Astrocyte of the hippocampus (primary cell): ENCODE measurements at regions not wholly inside any gene's neighbourhood (a gene's known extent, or its start where the extent isn't known, plus 50 kb on each side); places are given as distances from the start of the nearest gene placed in this dataset.
"Not testable (repeated sequence)": the region's sequence is repeated elsewhere in the genome, so short reads cannot be mapped to it uniquely, and the experiment has no call there.

Experiments
- DNase-seq: peaks from one replicate; pipeline ENCODE4 v3.0.0; 2011; ENCODE audit warnings: low read depth, low spot score

- DNase-seq, result no peak
These were observed 53.8 kb downstream of the ADRB2 start for GRCh38 chr5:148880197-148880596.

GRCh38 chr5:148880696-148881095 is 54.3 kb downstream of the ADRB2 start:
- DNase-seq, result no peak

- DNase-seq, result no peak
These were observed 55.9 kb downstream of the ADRB2 start for GRCh38 chr5:148882332-148882731.

- DNase-seq, result no peak
These were observed 58.1 kb downstream of the ADRB2 start for GRCh38 chr5:148884339-148885020.

- DNase-seq, result no peak
These were observed 60.9 kb downstream of the ADRB2 start for GRCh38 chr5:148887123-148887881.

GRCh38 chr5:148889936-148890335 is 63.5 kb downstream of the ADRB2 start:
- DNase-seq, result not testable (repeated sequence)

- not testable (repeated sequence) for DNase-seq
These were observed 69.0 kb downstream of the ADRB2 start for GRCh38 chr5:148895441-148895840.

DNA sequence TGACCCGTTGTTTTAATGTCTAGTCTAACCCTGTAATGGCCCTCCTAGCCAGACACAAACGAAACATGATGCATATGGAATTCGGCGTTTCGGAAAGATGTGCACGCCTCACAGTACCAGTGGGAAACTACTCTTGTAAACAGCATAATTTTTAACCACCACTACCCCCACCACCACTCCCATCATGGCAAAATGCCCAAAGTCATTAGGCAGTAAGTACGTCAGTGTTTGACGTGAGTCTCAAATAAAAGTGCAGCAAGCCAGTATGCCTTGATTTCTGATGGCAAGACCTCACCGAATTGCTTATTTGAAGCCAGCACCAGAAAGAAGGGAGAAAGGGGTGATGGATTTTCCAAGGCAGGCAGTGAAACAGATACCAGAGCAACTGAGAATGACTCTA is 71.4 kb downstream of the ADRB2 start:
- DNase-seq, result no peak

DNA sequence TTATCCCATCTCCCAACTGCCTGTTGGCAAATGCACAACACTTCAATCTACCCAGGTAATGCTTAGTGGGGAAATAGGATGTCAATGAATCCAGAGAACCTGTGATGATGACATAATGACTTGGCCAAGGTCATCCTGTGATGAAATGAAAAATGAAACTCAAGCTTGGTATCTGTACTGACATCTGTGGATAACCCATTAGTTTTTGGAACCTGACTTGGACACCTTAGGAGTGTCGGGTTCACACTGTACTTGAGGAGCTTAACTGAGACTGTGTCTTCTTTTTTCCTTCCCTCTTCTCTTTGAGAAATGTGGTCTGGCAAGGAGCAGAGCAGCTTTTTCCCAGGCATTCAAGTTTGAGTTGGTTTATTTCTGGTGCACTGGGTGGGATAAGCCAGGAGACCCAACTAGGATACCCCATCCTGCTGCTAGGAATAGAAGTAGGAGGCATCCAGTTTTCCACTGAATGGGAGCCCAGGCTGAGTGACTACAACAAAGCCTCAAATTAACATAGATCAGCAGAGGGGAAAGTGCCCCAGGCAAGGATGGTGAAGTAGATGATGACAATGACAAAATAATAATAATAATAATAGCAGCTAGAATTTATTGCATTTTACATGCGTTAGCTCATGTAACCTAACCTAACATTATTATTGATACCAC is 72.1 kb downstream of the ADRB2 start:
- DNase-seq, result no peak

DNA sequence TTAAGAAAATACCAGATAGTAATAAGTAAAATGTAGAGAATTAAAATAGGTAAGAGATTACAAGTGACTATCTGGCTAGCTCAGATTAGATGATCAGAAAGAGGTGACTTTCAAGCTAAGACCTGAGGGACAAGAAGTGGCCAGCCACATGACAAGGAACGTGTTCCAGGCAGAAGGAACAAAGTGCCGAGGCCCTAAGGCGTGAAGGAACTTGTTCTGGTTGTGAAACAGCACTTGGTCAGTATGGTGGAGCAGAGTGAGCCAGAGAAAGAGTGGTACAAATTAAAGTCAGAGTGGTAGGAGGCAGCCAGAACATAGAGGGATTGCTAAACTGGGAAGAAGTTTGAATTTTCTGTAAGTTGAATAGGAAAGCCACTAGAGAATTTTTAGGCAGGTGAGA is 73.6 kb downstream of the ADRB2 start:
- DNase-seq, result no peak

DNA sequence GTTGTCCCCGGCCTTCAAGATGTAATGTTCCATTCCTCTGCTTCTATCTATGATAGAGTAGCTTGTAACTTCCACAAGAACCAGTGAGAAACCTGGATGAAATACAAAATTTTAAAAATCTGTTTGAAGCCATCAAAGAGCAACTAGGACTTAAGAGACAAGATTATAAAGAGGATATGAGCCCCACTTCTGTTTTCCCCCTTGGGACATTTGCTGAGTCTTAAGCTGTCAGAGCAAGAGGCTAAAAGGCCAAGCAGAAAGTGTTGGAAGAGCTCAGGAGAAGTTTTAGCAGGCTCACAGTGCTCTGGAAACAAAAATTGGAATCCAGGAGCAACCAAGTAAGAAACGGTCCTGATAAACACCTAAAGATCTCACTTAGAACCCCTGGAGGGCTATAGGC is 76.1 kb downstream of the ADRB2 start:
- no peak for DNase-seq

DNA sequence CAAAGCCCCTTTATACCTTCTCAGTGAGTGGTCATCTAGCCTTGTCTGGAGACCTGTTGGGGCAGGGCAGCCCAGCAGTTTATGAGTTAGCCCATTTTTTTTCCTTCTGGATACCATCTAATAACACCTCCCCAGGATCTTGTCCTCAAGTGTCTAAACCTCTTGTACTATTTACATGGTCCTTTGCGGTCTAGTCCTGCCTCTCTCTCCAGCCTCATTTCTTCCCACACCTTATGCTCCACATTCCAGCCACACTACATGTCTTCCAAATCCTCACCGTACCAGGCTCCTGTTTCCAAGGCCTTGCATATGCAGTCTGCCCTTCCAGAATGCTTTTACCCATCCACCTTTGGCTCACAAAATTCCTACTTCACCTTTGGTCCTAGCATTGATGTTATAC is 77.2 kb downstream of the ADRB2 start:
- DNase-seq, result no peak

DNA sequence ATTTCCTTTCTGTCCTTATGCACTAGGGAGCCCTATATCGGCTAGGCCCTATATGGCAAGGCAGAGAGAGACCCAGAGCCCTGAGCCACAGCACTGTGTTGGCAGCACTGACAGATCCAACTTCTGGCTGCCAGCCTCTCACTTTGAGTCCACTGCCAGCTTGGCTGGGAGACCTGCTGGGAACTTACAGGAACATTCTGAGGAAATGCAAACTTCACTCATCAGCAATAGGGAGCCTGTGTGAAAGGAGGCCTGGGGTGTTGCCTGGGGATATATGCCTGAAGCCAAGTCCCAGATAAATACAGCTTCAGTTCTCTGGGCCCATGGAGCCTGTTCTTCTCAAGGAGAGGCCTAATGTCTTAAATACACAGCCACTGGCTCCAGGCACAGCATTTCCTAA is 78.0 kb downstream of the ADRB2 start:
- peak; percentile 48 for DNase-seq

- no peak for DNase-seq
These were observed 79.1 kb downstream of the ADRB2 start for GRCh38 chr5:148905541-148905940.

DNA sequence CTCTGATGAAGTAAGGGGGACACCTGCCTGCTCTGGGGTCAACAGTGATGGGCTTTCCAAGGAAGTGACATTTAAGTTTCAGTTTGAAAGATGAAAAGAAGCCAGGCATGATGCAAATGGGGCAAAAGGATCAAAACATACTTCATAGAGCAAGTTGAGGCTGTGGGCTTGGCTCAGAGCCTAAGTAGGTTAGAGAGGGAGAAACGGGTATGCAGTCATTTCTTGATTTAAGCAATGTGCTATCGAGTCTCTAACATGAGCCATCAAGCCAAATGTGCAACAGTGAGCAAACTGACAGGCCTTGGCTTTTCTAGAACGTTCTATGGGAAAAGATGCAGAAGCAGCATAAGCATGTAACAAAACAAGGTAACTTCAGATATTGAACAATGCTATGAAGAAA is 80.6 kb downstream of the ADRB2 start:
- no peak for DNase-seq

GRCh38 chr5:148909040-148909439 is 82.6 kb downstream of the ADRB2 start:
- DNase-seq, result peak; percentile 62

GRCh38 chr5:148909766-148910165 is 83.4 kb downstream of the ADRB2 start:
- no peak for DNase-seq

- no peak for DNase-seq
These were observed 83.8 kb downstream of the ADRB2 start for GRCh38 chr5:148910216-148910615.

GRCh38 chr5:148910686-148911361 is 84.4 kb downstream of the ADRB2 start:
- DNase-seq, result peak; percentile 72

DNA sequence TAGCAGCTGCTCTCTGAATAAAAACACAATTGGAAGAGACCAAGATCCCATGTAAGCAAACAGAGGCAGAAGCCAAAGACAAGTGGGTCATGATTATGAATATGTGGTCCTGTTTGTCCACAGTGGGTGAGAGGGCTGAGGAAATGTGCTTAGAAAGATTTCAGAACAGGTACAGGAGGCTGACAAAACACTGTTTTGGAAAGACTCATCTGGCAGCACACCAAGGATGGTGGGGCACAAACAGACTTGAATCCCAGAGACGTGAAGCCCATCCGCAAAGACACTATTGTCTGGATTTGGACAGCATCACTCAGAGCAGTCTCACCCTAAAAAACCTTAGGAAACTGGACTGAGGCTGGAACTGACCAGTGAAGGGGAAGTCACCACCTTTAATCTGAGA is 85.0 kb downstream of the ADRB2 start:
- no peak for DNase-seq

DNA sequence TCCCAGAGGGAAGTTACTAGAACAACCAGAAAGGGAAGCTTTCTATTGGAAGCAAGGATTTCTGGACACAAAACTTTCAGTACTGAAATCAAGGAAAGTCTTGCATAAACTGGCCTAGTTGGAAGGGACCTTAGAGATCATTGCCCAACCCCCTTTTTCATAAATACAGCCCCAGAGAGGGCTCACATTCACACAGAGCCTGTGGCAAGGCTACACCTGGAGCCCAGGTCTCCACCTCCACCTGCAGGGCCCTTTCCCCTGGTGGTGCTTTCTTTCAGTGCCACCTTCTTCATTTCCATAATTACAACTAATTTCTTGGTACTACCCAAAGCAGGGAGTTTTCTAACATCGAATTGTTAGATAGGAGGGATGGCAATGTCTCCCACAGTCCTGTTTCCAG is 85.7 kb downstream of the ADRB2 start:
- DNase-seq, result no peak

GRCh38 chr5:148912714-148913398 is 86.4 kb downstream of the ADRB2 start:
- DNase-seq, result peak; percentile 97
